BLaER1 treated with 17β-estradiol and CSF1 and Interleukin-3, amounts not matched to agents 10 nM and 100 nM (cell line): ENCODE measurements at regions not wholly inside any gene's neighbourhood (a gene's known extent, or its start where the extent isn't known, plus 50 kb on each side); places are given as distances from the start of the nearest gene placed in this dataset.
A peak's percentile ranks its signal among the peaks of the same experiment; 100 is the strongest.

Experiments used
- H3K27ac ChIP-seq, 11 experiments: shearing (Covaris generic); formaldehyde crosslinking; 2 replicates each; pipeline ENCODE4 v1.8.1; 2022
- H3K27me3 ChIP-seq, 11 experiments: shearing (Covaris generic); formaldehyde crosslinking; 2 replicates each; pipeline ENCODE4 v1.8.1; 2022
- H3K36me3 ChIP-seq, 11 experiments: shearing (Covaris generic); formaldehyde crosslinking; 2 replicates each; pipeline ENCODE4 v1.8.1; 2022
- H3K4me1 ChIP-seq, 10 experiments: shearing (Covaris generic); formaldehyde crosslinking; 2 replicates each; pipeline ENCODE4 v1.8.1; 2022
- H3K4me2 ChIP-seq, 11 experiments: shearing (Covaris generic); formaldehyde crosslinking; 2 replicates each; pipeline ENCODE4 v1.8.1; 2022
- H3K4me3 ChIP-seq, 10 experiments: shearing (Covaris generic); formaldehyde crosslinking; 2 replicates each; pipeline ENCODE4 v1.8.1; 2022
- H3K9ac ChIP-seq, 11 experiments: shearing (Covaris generic); formaldehyde crosslinking; 2 replicates each; pipeline ENCODE4 v1.8.1; 2022
- H3K9me3 ChIP-seq, 11 experiments: shearing (Covaris generic); formaldehyde crosslinking; replicated peaks in 1 of 11; 2 replicates each; pipeline ENCODE4 v1.8.1; 2022
- H4K20me1 ChIP-seq, 11 experiments: shearing (Covaris generic); formaldehyde crosslinking; 2 replicates each; pipeline ENCODE4 v1.8.1; 2022
- Cebpa-rat ChIP-seq, 11 experiments: shearing (Covaris generic); IDR thresholded peaks; 2 replicates each; pipeline ENCODE4 v1.8.1; 2022

GRCh38 chr2:190791347-190791975 lies 89.2 kb upstream of the GLS start:
- no peak for TF ChIP-seq Cebpa-rat (IDR thresholded peaks at IDR 0.05)
- Histone ChIP-seq H3K9ac (no peak overlapping the region), H3K36me3 (no peaks in the 10 kb centered on the region), H3K9me3 (no peaks in the 10 kb centered on the region), H4K20me1 (no peaks in the 10 kb centered on the region), H3K27ac (no peak overlapping the region), H3K4me3 (no peak overlapping the region), H3K4me2 (peak overlapping the region in 9 of 11 experiments; percentile 10 to 77 (median 40); a peak in 16 of 22 replicates), H3K27me3 (no peaks in the 10 kb centered on the region; a peak in 1 of 22 replicates), H3K4me1 (peaks cover 0 to 26% (median 15%) of the 10 kb centered on the region in 10 experiments; a peak in 16 of 20 replicates)

GRCh38 chr2:190791976-190792575 lies 88.5 kb upstream of the GLS start:
- Histone ChIP-seq H3K4me2 (peak overlapping the region in 9 of 11 experiments; percentile 10 to 77 (median 40); a peak in 16 of 22 replicates), H3K4me1 (peaks cover 0 to 26% (median 15%) of the 10 kb centered on the region in 10 experiments; a peak in 16 of 20 replicates), H3K27ac (no peak overlapping the region), H4K20me1 (no peaks in the 10 kb centered on the region), H3K36me3 (no peaks in the 10 kb centered on the region), H3K9ac (no peak overlapping the region), H3K27me3 (no peaks in the 10 kb centered on the region; a peak in 1 of 22 replicates), H3K9me3 (no peaks in the 10 kb centered on the region), H3K4me3 (no peak overlapping the region)
- no peak for TF ChIP-seq Cebpa-rat (IDR thresholded peaks at IDR 0.05)

- H3K27me3 ChIP-seq: no peaks in the 10 kb centered on the region; a peak in 1 of 22 replicates
- H3K9me3 ChIP-seq: no peaks in the 10 kb centered on the region
- TF ChIP-seq Cebpa-rat (IDR thresholded peaks at IDR 0.05): no peak
- no peaks in the 10 kb centered on the region for H3K36me3 ChIP-seq
- H3K4me3 ChIP-seq: no peak overlapping the region
- H3K4me2 ChIP-seq: no peak overlapping the region
- peaks cover 0 to 26% (median 15%) of the 10 kb centered on the region in 10 experiments; a peak in 16 of 20 replicates for H3K4me1 ChIP-seq
- H4K20me1 ChIP-seq: no peaks in the 10 kb centered on the region
- H3K9ac ChIP-seq: no peak overlapping the region
- no peak overlapping the region for H3K27ac ChIP-seq
Observed at GRCh38 chr2:190792956-190793888, 87.4 kb upstream of the GLS start.

GRCh38 chr2:190794377-190794776 lies 86.2 kb upstream of the GLS start:
- Histone ChIP-seq H3K27ac (no peak overlapping the region), H3K36me3 (no peaks in the 10 kb centered on the region), H3K4me3 (no peak overlapping the region), H3K4me2 (no peak overlapping the region), H4K20me1 (no peaks in the 10 kb centered on the region), H3K9ac (no peak overlapping the region), H3K4me1 (peaks cover 0 to 26% (median 14%) of the 10 kb centered on the region in 10 experiments; a peak in 16 of 20 replicates), H3K27me3 (no peaks in the 10 kb centered on the region; a peak in 1 of 22 replicates), H3K9me3 (no peaks in the 10 kb centered on the region)
- no peak for TF ChIP-seq Cebpa-rat (IDR thresholded peaks at IDR 0.05)

GRCh38 chr2:190794790-190795189 lies 85.8 kb upstream of the GLS start:
- H3K9ac ChIP-seq: no peak overlapping the region
- no peak for TF ChIP-seq Cebpa-rat (IDR thresholded peaks at IDR 0.05)
- H3K9me3 ChIP-seq: no peaks in the 10 kb centered on the region
- no peaks in the 10 kb centered on the region for H3K36me3 ChIP-seq
- H4K20me1 ChIP-seq: no peaks in the 10 kb centered on the region
- H3K4me1 ChIP-seq: peaks cover 0 to 22% (median 12%) of the 10 kb centered on the region in 10 experiments; a peak in 16 of 20 replicates
- no peaks in the 10 kb centered on the region; a peak in 1 of 22 replicates for H3K27me3 ChIP-seq
- no peak overlapping the region for H3K4me2 ChIP-seq
- no peak overlapping the region for H3K27ac ChIP-seq
- no peak overlapping the region for H3K4me3 ChIP-seq

GRCh38 chr2:190795686-190796085 lies 84.9 kb upstream of the GLS start:
- H3K36me3 ChIP-seq: no peaks in the 10 kb centered on the region
- no peak overlapping the region for H3K9ac ChIP-seq
- no peaks in the 10 kb centered on the region for H4K20me1 ChIP-seq
- no peak overlapping the region for H3K4me3 ChIP-seq
- no peaks in the 10 kb centered on the region; a peak in 1 of 22 replicates for H3K27me3 ChIP-seq
- no peak overlapping the region for H3K27ac ChIP-seq
- H3K4me2 ChIP-seq: no peak overlapping the region
- no peaks in the 10 kb centered on the region for H3K9me3 ChIP-seq
- no peak for TF ChIP-seq Cebpa-rat (IDR thresholded peaks at IDR 0.05)
- peaks cover 0 to 19% (median 12%) of the 10 kb centered on the region in 10 experiments; a peak in 16 of 20 replicates for H3K4me1 ChIP-seq

GRCh38 chr2:190799999-190800398 lies 80.6 kb upstream of the GLS start:
- no peak overlapping the region for H3K27ac ChIP-seq
- H3K4me1 ChIP-seq: peaks cover 0 to 4% (median under 1%) of the 10 kb centered on the region in 10 experiments; a peak in 5 of 20 replicates
- no peaks in the 10 kb centered on the region for H4K20me1 ChIP-seq
- TF ChIP-seq Cebpa-rat (IDR thresholded peaks at IDR 0.05): no peak
- H3K27me3 ChIP-seq: no peaks in the 10 kb centered on the region
- H3K36me3 ChIP-seq: no peaks in the 10 kb centered on the region
- H3K4me2 ChIP-seq: no peak overlapping the region
- H3K9me3 ChIP-seq: no peaks in the 10 kb centered on the region
- no peak overlapping the region for H3K4me3 ChIP-seq
- no peak overlapping the region for H3K9ac ChIP-seq

GRCh38 chr2:190800528-190800927 lies 80.1 kb upstream of the GLS start:
- H3K4me1 ChIP-seq: peaks cover 0 to 8% (median 5%) of the 10 kb centered on the region in 10 experiments; a peak in 13 of 20 replicates
- H3K27me3 ChIP-seq: no peaks in the 10 kb centered on the region
- no peak overlapping the region for H3K27ac ChIP-seq
- no peak for TF ChIP-seq Cebpa-rat (IDR thresholded peaks at IDR 0.05)
- no peaks in the 10 kb centered on the region for H3K9me3 ChIP-seq
- no peaks in the 10 kb centered on the region for H4K20me1 ChIP-seq
- no peak overlapping the region for H3K4me3 ChIP-seq
- H3K9ac ChIP-seq: no peak overlapping the region
- H3K36me3 ChIP-seq: no peaks in the 10 kb centered on the region
- no peak overlapping the region for H3K4me2 ChIP-seq

- H3K36me3 ChIP-seq: no peaks in the 10 kb centered on the region
- no peak overlapping the region for H3K27ac ChIP-seq
- TF ChIP-seq Cebpa-rat (IDR thresholded peaks at IDR 0.05): no peak
- H3K27me3 ChIP-seq: no peaks in the 10 kb centered on the region
- no peak overlapping the region for H3K9ac ChIP-seq
- H3K4me3 ChIP-seq: no peak overlapping the region
- H4K20me1 ChIP-seq: no peaks in the 10 kb centered on the region
- no peak overlapping the region for H3K4me2 ChIP-seq
- no peaks in the 10 kb centered on the region for H3K9me3 ChIP-seq
- H3K4me1 ChIP-seq: peaks cover under 1 to 17% (median 11%) of the 10 kb centered on the region in 10 experiments; a peak in 16 of 20 replicates
Observed at GRCh38 chr2:190802129-190802528, 78.5 kb upstream of the GLS start.
